ENCODE measurements at regions not wholly inside any gene's neighbourhood (a gene's known extent, or its start where the extent isn't known, plus 50 kb on each side); places are given as distances from the start of the nearest gene placed in this dataset.

- DNase-seq (ENCODE audit: low read depth): no peak
- TF ChIP-seq CTCF (IDR thresholded peaks at IDR 0.05; ENCODE audit: control insufficient read depth, insufficient read depth, low read depth, low read length, missing control alignments): no peak
- H3K4me3 ChIP-seq (ENCODE audit: control insufficient read depth, low read depth, low read length): no peak overlapping the region
Observed at GRCh38 chr6:137666202-137666774, 172.1 kb upstream of the OLIG3 start.

GRCh38 chr6:137673603-137674002 is 179.4 kb upstream of the OLIG3 start:
- H3K4me3 ChIP-seq (ENCODE audit: control insufficient read depth, low read depth, low read length): no peak overlapping the region
- no peak for DNase-seq (ENCODE audit: low read depth)
- TF ChIP-seq CTCF (IDR thresholded peaks at IDR 0.05; ENCODE audit: control insufficient read depth, insufficient read depth, low read depth, low read length, missing control alignments): no peak

GRCh38 chr6:137676888-137677287 is 182.7 kb upstream of the OLIG3 start:
- H3K4me3 ChIP-seq (ENCODE audit: control insufficient read depth, low read depth, low read length): no peak overlapping the region
- TF ChIP-seq CTCF (IDR thresholded peaks at IDR 0.05; ENCODE audit: control insufficient read depth, insufficient read depth, low read depth, low read length, missing control alignments): no peak
- no peak for DNase-seq (ENCODE audit: low read depth)

- no peak for DNase-seq (ENCODE audit: low read depth)
- H3K4me3 ChIP-seq (ENCODE audit: control insufficient read depth, low read depth, low read length): no peak overlapping the region
- TF ChIP-seq CTCF (IDR thresholded peaks at IDR 0.05; ENCODE audit: control insufficient read depth, insufficient read depth, low read depth, low read length, missing control alignments): no peak
Observed at GRCh38 chr6:137677709-137678108, 183.5 kb upstream of the OLIG3 start.

GRCh38 chr6:137678451-137678850 is 184.3 kb upstream of the OLIG3 start:
- no peak for DNase-seq (ENCODE audit: low read depth)
- no peak overlapping the region for H3K4me3 ChIP-seq (ENCODE audit: control insufficient read depth, low read depth, low read length)
- TF ChIP-seq CTCF (IDR thresholded peaks at IDR 0.05; ENCODE audit: control insufficient read depth, insufficient read depth, low read depth, low read length, missing control alignments): no peak

GRCh38 chr6:137680705-137681346 is 186.2 kb upstream of the TNFAIP3 start:
- no peak for DNase-seq (ENCODE audit: low read depth)
- TF ChIP-seq CTCF (IDR thresholded peaks at IDR 0.05; ENCODE audit: control insufficient read depth, insufficient read depth, low read depth, low read length, missing control alignments): no peak
- no peak overlapping the region for H3K4me3 ChIP-seq (ENCODE audit: control insufficient read depth, low read depth, low read length)
